WTC11 (cell line): ENCODE measurements at regions not wholly inside any gene's neighbourhood (a gene's known extent, or its start where the extent isn't known, plus 50 kb on each side); places are given as distances from the start of the nearest gene placed in this dataset.

Source experiments
- ARID4B ChIP-seq: sonication (generic); formaldehyde crosslinking; IDR thresholded peaks from 2 replicates; pipeline ENCODE4 v1.8.0; 2023; ENCODE audit warnings: missing genetic modification reagents, mild to moderate bottlenecking, borderline replicate concordance
- CTCF ChIP-seq: fragments of 200-600 bp; IDR thresholded peaks from 2 replicates; pipeline ENCODE4 v1.8.0; 2022; ENCODE audit warnings: antibody characterized with exemption
- E2F1 ChIP-seq: sonication (generic); formaldehyde crosslinking; IDR thresholded peaks from 2 replicates; pipeline ENCODE4 v1.8.0; 2022; ENCODE audit warnings: mild to moderate bottlenecking, missing genetic modification reagents
- E2F4 ChIP-seq: sonication (generic); formaldehyde crosslinking; IDR thresholded peaks from 2 replicates; pipeline ENCODE4 v1.8.1; 2022; ENCODE audit warnings: low read depth, mild to moderate bottlenecking, moderate library complexity, missing genetic modification reagents, borderline replicate concordance
- HMGA2 ChIP-seq: fragments of 250-450 bp; sonication (Bioruptor Pico); IDR thresholded peaks from 2 replicates; pipeline ENCODE4 v1.4.0; 2021; ENCODE audit warnings: mild to moderate bottlenecking, moderate library complexity

- no peak for TF ChIP-seq CTCF
- TF ChIP-seq HMGA2 (CRISPR knock-in tag), result no peak
- no peak for TF ChIP-seq E2F1 (CRISPR knock-in tag)
- no peak for TF ChIP-seq E2F4
- TF ChIP-seq ARID4B, result no peak
Measured at GRCh38 chr4:83876047-83876446, 340.1 kb downstream of the GPAT3 start.
